ACHN (cell line): ENCODE measurements at regions not wholly inside any gene's neighbourhood (a gene's known extent, or its start where the extent isn't known, plus 50 kb on each side); places are given as distances from the start of the nearest gene placed in this dataset.

Experiments
- DNase-seq: peaks from one replicate; pipeline ENCODE4 v3.0.0-alpha.2; 2015
- in situ Hi-C: cut with HindIII; loops from 2 replicates; pipeline ENCODE4 v1.10.0; 2017; ENCODE audit warnings: low sequenced_read_pairs, low pct_ligation_motif_present, low pct_unique_long_range_greater_than_20kb

DNA sequence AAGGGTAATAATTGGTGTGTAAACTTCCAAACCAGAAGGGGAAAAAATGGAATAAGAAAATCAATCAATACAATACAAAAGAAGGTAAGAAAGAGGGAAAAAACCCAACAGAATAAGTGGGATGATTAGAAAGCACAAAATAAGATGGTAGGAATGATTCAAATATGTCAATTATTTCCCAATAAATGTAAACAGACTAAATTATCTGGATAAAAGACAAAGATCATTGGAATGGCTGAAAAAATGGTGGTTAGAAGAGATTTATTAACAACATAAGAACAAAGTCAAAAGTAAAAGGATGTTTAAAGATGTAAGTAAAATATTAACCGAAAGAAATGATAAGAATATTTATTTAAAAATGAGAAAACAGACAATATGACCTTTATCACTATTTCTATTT, 103.5 kb upstream of the YWHAQ start:
- in situ Hi-C loops = no loop called here
- DNase-seq = no peak

DNA sequence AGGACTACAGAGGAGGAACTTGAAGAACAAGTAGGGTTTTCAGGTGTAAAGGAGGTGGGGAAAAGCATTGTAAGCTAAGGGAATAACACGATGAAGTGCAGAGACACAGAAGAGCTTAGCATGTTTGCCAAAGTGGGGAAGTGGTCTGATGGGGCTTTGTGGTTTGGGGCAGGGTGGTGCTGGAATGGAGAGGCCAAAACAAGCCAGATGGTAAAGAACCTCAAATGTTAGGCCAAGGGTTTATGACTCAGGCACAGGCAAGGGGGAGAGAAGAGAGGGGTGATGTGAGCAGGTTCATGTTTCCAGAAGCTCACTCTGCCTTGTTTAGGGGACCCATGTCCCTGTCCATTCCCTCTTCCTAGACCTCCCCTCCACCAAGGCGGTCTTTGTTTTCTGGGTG, 104.5 kb upstream of the YWHAQ start:
- in situ Hi-C loops = no loop called here

DNA sequence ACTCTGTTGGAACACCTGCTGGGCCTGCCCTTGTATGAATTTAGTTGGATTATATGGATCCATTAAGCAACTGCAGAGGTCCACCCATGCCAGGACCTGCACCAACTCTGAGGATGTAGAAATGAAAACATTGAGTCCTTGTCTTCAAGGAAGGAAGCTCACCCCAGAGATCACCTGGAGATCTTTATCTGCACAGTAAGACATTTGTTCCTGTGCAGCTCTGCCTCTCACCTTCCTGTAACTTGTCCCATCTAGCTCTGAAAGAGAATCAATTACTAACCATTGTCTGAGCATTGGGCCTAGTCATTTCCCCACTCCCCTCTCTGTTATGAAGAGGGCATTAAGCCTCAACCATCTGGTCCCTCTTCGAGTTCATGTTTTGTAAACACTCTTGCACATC, 105.2 kb upstream of the YWHAQ start:
- in situ Hi-C loops = no loop called here
- no peak for DNase-seq

More for the DNA sequence above, 104.5 kb upstream of the YWHAQ start:
- DNase-seq = no peak

DNA sequence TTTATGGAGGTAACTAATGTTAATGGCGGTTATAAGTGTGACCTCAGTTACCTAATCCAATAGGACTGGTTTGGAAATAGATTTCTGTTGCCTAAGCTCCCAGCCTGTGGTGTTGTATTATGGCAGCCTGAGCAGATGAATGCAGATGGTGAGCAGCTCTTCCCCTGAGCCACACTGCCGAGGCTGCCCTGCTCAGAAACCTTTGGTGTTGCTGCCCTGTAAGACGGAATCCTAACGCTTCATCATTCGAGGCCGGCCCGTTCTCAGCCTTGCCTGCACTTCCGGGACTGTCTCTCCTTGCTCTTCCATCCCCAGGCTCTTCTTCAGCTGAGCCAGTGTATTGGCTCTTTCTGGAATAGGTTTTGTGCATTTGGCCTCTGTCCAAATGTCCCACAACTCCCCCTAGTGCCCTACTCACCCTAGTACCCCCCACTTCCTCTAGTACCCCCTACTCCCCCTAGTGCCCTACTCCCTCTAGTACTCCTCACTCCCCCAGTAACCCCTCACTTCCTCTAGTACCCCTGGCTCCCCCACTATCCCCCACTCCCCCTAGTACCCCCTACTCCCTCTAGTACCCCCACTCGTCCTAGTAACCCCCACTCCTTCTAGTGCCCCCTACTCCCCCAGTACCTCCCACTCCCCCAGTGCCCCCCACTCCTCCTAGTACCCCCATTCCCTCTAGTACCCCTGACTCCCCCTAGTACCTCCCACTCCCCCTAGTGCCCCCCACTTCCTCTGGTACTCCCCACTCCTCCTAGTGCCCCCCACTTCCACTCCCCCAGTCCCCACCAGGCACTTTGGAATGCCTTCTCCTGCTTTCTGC, 106.0 kb upstream of the TAF1B start:
- DNase-seq = peak; percentile 17
- in situ Hi-C loops = no loop called here

DNA sequence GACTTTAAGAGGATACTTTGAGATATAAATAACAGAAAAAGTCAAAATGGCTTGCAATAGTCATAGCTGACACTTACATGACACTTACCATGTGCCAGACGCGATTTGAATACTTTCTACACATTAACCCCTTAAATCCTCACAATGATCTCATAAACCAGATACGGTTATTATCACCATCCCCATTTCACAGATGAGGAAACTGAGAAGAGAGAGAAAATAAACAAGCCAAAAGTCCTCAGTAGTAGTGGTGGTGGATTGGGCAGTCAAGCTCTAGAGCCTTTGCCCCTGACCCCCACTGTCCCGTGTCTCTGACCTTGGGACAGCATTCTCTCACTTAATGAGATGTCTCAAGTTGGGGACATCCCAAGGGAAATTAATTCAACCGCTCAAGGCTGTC, 105.2 kb upstream of the TAF1B start:
- in situ Hi-C loops = no loop called here
- no peak for DNase-seq

DNA sequence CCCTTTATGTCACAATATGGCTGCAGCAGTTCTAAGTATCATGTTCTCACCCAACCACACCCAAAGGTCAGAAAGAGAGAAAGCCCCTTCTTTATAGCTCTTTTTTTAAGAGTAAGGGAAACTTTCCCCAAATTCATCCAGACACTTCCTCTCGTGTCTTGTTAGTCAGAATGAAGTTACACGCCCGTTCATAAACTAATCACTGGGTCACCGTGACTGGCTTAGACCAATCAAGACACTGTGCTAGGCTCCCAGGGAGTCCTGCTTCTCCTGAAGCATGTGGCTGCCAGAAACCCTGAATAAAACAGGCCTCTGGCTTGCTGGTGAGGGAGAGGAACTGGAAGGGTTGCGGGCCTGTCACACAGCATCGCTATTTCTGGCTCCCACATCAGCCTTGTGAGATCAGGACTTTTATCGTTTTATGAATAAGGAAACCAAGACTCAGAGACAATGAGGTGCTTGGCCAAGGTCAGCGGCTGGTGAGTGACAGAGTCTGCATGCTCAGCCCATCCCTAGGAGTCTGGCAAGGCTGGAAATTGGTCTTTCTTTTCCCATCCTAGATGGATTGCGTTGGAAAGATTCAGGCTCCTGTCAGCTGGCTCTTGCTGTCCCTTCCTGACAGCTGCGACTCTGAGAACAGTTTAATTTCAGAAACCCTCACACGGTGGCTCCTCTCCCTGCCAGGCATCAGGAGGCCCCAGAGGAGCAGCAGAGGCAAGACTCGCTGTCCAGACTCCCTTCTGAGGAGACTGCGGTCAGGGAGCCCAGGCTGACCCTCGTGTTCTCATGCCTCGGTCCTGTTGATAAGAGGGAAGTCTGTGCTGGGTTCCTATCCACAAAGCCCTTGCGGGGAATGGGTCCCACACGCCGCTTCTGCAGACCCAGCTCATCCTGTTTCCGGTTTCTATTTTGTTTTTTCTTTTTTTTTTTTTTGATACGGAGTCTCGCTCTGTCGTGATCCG, 104.5 kb upstream of the TAF1B start:
- DNase-seq = no peak
- in situ Hi-C loops = no loop called here

DNA sequence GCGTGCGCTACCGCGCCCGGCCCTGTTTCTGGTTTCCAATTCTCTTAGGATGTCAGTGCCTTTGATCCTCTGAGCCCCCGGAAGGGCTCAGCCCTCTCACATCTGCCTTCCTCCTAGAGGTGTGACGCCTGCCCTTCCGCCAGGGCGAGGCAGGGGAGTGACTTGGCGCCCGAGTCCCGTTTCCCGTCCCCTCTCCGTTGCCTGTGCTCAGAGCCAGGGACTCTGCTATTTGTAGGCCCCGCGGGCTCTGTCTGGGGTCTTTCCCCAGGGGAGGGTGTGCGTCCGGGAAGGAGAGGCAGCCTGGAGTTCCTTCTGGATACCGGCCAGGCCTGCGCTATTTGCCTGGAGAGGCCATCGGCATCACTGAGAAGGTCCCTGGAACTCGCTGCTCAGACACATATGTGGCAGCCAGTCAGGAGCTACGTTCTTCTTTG, 103.7 kb upstream of the TAF1B start:
- DNase-seq = no peak
- in situ Hi-C loops = no loop called here

DNA sequence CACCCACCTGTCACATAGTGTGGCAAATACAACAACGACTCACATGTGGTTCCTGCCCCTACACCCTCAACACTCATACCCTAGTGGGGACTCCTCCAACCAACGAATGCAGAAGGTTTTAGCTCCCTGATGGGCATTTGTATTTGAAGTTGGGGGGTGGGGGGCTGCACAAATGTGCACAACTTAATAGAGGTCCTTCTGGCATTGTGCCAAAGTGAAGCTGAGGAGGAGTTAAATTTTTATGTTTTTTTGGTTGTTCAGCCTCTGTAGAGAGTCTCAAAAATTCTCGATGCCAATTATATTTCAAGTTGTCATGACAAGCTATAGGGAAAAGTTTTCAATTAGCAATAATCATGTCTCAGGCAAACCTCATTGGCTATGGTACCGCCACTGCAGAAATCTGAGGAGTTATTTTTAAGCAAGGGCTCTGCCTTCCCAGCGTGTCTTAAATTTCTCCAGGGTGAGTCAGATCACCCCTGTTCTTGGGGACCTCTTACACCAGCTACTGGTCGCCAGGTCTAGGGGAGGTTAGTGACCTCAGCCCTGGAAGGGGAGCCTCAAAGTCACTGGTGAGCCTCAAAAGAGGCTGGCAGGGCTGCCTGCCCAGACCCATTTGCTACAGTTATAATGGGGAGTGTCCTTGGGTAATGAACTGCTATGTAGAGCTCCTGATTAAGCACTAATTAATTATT, 102.7 kb upstream of the TAF1B start:
- in situ Hi-C loops = no loop called here
- peak; percentile 21 for DNase-seq

DNA sequence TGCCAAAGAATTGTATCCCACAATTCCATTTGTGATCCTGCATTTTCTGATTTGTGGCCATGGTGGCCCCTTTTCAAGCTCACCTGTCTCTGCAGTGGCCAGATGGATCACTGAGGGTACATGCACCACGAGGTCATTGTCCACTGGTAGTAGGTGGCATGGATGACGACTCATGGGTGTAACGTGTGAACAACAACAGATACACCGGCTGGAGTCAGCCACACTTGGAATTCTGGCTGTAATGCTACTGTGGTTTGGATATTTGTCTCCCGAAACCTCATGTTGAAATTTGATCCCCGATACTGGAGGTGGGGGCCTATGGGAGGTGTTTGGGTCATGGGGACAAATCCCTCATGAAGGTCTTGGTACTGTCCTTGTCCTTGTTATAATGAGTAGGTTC, 102.2 kb upstream of the TAF1B start:
- in situ Hi-C loops = no loop called here
- DNase-seq = no peak

DNA sequence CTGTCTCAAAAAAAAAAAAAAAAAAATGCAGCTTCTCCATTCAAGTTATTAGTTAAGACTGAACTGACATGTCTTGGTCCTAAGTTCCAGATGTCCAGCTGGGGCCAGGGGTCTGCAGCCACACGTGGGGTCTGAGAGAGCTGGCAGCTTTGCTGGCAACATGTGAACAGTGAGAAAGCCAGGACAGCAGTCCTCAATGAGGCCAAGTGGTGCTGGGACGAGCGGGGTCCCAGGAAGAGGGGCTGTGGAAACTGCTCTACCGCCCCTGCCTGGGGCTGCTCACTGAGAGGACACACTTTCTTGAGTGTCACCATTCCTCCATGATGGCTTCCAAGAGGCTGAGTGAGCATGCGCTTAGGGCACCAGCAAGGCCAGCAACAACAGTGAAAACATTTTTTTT, 100.7 kb upstream of the TAF1B start:
- DNase-seq = no peak
- in situ Hi-C loops = no loop called here

DNA sequence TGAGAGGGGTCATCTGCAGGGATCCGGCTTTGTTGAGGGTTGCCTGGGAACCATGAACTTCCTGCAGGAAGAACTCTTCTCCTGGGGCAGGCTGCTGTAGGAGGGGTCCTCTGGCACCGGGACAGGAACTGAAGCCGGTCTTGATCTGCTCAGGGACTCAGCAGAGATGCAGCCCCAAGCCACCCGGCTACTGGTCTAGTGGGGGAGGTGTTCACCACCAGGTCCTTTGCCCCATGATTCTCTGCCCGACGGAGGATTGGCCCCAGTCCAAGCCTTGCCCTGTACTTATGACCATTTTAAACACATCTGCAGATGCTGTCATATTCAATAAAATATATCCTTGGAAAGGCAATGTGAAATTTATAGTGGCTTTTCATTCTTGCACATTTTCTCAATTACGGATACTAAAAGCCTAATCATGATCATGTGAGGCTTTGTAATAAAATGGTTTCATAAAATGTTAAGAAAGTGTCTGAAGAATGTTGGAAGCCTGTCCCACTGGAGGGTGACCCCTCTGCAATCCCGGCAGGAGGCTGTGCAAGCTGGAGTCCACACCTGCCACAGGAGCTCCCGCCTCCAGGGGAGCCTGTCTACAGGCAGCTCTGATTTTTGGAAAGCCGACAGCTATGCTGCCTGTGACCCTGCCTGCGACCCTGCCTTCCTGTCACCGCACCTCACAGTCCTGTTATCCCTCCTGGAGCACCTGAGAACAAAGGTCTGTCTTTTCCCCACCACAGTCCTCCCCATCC, 98.8 kb upstream of the TAF1B start:
- in situ Hi-C loops = no loop called here
- DNase-seq = no peak

DNA sequence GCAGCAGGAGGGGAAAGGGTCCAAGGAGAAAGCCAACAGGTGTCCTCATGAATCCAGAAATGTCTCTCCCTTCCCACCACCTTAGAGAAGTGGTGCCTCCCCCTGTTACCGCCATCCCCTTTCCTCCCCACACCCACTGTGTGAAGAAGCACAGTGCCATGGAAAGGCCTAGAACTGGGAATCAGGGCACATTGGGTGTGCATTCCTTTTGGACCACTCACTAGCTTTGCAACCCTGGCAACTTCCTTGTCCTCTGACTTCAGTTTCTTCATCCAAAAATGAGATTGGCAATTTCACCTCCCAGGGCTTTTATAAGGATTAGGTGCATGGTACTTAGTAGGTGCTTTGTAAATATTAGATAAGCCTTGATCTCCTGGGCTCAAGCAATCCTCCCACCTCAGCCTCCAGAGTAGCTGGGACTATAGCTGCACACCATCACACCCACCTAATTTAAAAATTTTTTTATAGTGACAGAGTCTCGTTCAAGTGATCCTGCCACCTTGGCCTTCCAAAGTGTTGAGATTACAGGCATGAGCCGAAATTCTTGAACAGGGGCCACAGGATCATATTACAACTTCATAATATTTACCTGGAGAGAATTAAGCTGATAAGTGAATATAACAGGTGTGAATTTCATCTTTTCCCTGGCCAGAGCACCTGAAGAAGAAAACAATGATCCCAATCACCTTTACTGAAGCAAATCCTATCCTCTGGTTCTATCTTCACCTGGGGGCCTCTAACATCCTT, 97.9 kb upstream of the TAF1B start:
- in situ Hi-C loops = no loop called here
- DNase-seq = no peak

DNA sequence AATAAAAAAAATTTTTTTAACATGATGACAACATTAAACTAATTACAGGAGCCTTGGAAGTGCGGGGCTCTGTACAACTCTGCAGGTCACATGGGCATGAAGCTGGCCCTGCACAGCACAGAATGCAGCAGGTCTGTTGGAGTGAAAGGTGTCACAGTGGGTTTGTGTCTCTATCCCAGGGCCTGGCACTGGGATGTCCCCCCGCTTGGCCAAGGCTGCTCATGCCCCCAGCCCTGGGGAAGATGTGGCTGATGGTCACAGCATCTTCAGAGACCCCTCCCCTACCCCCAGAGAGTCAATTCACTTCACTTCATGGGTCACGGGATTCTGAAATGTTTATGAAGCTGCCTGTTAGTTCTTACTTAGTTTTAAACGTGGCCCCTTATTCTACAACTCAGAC, 95.9 kb upstream of the TAF1B start:
- in situ Hi-C loops = no loop called here
- no peak for DNase-seq

DNA sequence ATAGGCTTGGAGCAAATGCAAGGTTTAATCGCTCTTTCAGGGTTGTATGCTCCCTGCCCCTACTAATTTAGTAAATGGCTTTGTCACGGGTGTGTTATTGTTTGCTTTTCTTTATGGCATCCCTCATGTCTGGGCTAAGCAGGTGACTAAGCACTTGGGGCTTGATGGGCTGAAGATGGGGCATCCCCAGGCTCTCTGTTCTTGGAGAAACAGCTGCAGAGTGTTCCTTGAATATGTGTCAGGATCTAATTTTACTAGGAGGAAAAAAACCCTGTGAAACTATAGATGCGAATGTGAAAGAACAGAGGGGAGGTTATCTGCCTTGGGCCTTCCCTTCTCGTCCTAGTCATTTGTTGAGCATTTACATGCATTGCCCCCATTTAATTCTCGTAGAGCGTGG, 94.7 kb upstream of the TAF1B start:
- DNase-seq = no peak
- in situ Hi-C loops = no loop called here

DNA sequence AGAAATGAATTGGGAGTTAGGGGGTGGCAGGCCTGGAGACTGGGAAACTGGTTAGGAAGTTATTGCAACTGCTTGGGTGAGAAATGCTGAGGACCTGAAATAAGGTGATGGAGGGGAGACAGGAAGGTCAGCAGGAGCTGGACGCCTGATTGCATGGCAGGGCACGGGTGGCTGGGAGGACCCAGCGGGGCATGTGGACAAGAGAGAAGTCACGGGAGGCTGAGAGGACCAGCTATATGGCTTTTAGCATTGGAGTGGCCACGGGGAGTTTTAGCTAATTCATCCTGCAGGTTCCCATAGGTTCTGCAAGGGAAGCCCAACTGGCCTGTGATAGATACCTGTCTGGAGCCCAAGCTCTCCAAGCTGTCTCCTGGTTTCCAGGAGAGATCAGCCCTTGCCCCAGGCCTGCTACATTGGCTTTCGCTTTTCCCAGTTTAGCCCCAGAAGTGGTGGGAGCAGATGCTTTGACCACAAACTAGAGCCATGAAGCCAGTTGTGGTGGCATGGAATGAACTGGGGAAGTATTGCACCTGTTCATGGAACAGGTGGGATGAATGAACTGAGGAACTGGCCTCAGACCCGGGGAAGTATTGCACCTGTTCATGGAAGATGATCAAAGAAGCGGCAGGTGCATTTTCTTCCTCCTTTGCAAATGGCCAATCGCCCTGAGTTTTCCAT, 93.6 kb upstream of the TAF1B start:
- in situ Hi-C loops = no loop called here
- DNase-seq = no peak

DNA sequence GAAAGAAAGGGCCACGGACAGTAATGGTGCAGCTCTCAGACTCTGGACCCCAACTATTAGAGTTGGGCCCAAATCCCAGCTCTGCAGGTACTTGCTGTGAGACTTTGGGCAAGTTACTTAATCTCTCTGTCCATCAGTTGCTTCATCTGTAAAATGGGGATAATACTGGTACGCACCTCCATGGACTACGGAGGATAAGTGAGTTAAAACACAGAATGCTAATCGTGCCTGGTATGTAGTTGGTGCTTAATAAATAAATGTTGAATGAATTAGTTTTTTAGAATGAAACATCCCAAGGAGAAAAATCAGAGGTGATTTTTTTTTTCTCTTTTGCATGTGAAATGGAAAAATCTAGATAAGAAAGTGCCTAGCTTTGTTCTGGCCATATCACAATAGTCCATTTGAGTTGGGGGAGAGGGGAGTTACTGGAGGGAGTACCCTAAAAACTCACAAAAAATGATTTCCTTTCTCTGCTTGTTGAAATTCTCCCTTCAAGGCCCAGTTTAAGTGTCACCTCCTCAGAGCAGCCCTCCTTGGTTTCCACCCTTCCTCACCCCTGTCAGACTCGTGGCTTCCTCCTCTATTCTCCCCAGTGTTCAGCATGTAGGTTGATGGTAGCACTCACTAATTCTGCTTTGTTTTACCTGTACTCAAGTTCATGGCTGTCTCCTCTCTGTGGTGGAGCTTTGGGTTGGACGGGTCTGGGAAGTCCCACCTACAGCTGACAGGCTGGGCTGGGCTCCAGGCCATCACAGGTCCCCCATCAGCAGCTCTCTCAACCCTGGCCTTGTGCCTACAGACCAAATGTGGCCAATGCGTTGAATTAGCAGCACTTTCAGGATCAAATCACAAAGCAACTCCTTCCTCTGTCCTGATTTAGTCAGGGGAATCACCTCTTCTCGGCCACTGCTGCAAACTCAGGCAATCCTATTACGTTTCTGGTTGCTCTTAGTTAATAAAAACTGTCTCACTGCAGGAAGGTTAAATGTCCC, 92.8 kb upstream of the TAF1B start:
- in situ Hi-C loops = no loop called here
- DNase-seq = no peak
